ENCODE measurements at regions not wholly inside any gene's neighbourhood (a gene's known extent, or its start where the extent isn't known, plus 50 kb on each side); places are given as distances from the start of the nearest gene placed in this dataset.

GRCh38 chr17:45700171-45701090, 83.7 kb upstream of the CRHR1 start:
- intact Hi-C loops (cut with DNase I; ENCODE audit: low total_unique reads): no loop called here
- H3K27ac ChIP-seq: no peak overlapping the region
- no peak overlapping the region for H3K4me3 ChIP-seq
- 63 to 68% methylated on average over 7 of the region's 7 CpGs for WGBS, 2 donors
- H3K27me3 ChIP-seq: no peaks in the 10 kb centered on the region
- no peaks in the 10 kb centered on the region for H3K4me1 ChIP-seq
- no peak for DNase-seq
- H3K36me3 ChIP-seq (ENCODE audit: low read depth, missing control alignments): no peaks in the 10 kb centered on the region
- H3K9me3 ChIP-seq: no peaks in the 10 kb centered on the region
- no peak for TF ChIP-seq POLR2A (IDR thresholded peaks at IDR 0.05)
- TF ChIP-seq CTCF (IDR thresholded peaks at IDR 0.05): no peak

GRCh38 chr17:45702666-45703266, 81.4 kb upstream of the CRHR1 start:
- no peaks in the 10 kb centered on the region for H3K36me3 ChIP-seq (ENCODE audit: low read depth, missing control alignments)
- H3K27me3 ChIP-seq: no peaks in the 10 kb centered on the region
- TF ChIP-seq CTCF (IDR thresholded peaks at IDR 0.05) (no peak), POLR2A (IDR thresholded peaks at IDR 0.05) (no peak)
- H3K27ac ChIP-seq: no peak overlapping the region
- WGBS, 2 donors: 28 to 56% methylated on average over 1 of the region's 1 CpG
- no peak overlapping the region for H3K4me3 ChIP-seq
- no peaks in the 10 kb centered on the region for H3K9me3 ChIP-seq
- no peaks in the 10 kb centered on the region for H3K4me1 ChIP-seq
- no peak for DNase-seq
- intact Hi-C loops (cut with DNase I; ENCODE audit: low total_unique reads): no loop called here

GRCh38 chr17:45703348-45703747, 80.8 kb upstream of the CRHR1 start:
- Histone ChIP-seq H3K9me3 (no peaks in the 10 kb centered on the region), H3K4me1 (no peaks in the 10 kb centered on the region), H3K4me3 (no peak overlapping the region), H3K36me3 (ENCODE audit: low read depth, missing control alignments) (no peaks in the 10 kb centered on the region), H3K27me3 (no peaks in the 10 kb centered on the region), H3K27ac (no peak overlapping the region)
- intact Hi-C loops (cut with DNase I; ENCODE audit: low total_unique reads): no loop called here
- DNase-seq: no peak
- WGBS, 2 donors: 40 to 66% methylated on average over 2 to 5 of the region's 5 CpGs
- TF ChIP-seq POLR2A (IDR thresholded peaks at IDR 0.05): no peak
- TF ChIP-seq CTCF (IDR thresholded peaks at IDR 0.05): no peak

- Histone ChIP-seq H3K4me1 (no peaks in the 10 kb centered on the region), H3K27ac (no peak overlapping the region), H3K9me3 (no peaks in the 10 kb centered on the region), H3K27me3 (no peaks in the 10 kb centered on the region), H3K36me3 (ENCODE audit: low read depth, missing control alignments) (no peaks in the 10 kb centered on the region), H3K4me3 (no peak overlapping the region)
- TF ChIP-seq POLR2A (IDR thresholded peaks at IDR 0.05): no peak
- TF ChIP-seq CTCF (IDR thresholded peaks at IDR 0.05): no peak
- no peak for DNase-seq
- intact Hi-C loops (cut with DNase I; ENCODE audit: low total_unique reads): no loop called here
- 87 to 90% methylated on average over 1 of the region's 1 CpG for WGBS, 2 donors
Observed at GRCh38 chr17:45703806-45704205, 80.3 kb upstream of the CRHR1 start.

All from testis (tissue), 2 donors.